ENCODE measurements at regions not wholly inside any gene's neighbourhood (a gene's known extent, or its start where the extent isn't known, plus 50 kb on each side); places are given as distances from the start of the nearest gene placed in this dataset.

DNA sequence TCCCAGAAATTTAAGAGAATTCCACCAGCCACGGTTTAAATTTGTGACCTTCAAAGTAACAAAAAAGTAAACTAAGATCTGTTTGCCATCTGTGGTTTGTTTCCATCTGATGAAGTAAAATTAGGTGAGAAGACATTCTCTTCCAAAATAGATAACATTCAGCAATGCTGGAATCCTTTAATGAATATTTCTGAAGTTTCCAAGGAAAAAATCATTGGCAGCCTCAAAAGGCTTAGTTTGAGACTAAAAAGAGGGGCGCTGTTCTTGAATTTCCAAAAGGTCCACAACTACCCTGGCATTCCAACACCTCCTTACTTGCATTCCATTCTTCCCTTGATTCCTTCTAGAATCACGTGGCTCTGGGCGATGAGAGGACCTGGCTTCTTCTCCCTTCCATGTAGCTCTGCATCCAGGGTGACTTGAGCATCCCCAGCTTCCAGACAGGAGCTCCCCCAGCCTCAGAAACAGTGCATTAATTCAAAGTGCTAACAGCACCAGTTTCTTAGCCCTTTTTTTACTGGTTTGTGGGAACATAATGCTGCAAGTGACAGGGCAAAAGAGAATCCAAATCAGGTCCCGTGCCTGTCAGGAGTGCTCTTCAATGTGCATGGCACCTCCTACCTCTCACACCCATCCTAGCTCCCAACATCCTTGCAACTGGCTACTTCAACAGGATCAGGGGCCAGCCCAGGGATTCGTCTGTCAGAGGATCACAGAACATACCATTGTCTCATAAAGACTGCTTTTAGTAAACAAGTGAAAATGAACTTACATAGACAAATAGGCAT is 191.5 kb upstream of the S1PR3 start:
- no peak for FAIRE-seq
- TF ChIP-seq POLR2AphosphoS5 (IDR thresholded peaks at IDR 0.05; ENCODE audit: low read depth, low read length) (no peak), TAF1 (IDR thresholded peaks at IDR 0.05; ENCODE audit: low read depth, low read length) (no peak), SPI1 (IDR thresholded peaks at IDR 0.05; ENCODE audit: low read depth, low read length) (no peak), PAX5 (IDR thresholded peaks at IDR 0.05; ENCODE audit: insufficient read depth, low read length, severe bottlenecking) (no peak), POLR2A (IDR thresholded peaks at IDR 0.05; ENCODE audit: low read depth, low read length) (no peak), POU2F2 (IDR thresholded peaks at IDR 0.05; ENCODE audit: low read depth, low read length) (no peak)
- no peak for DNase-seq (ENCODE audit: insufficient read length, low spot score)

GRCh38 chr9:88800329-88800682 is 191.0 kb upstream of the S1PR3 start:
- DNase-seq (ENCODE audit: insufficient read length, low spot score) (no peak), FAIRE-seq (no peak)
- TF ChIP-seq SPI1 (IDR thresholded peaks at IDR 0.05; ENCODE audit: low read depth, low read length) (no peak), POLR2AphosphoS5 (IDR thresholded peaks at IDR 0.05; ENCODE audit: low read depth, low read length) (no peak), TAF1 (IDR thresholded peaks at IDR 0.05; ENCODE audit: low read depth, low read length) (no peak), POLR2A (IDR thresholded peaks at IDR 0.05; ENCODE audit: low read depth, low read length) (no peak), PAX5 (IDR thresholded peaks at IDR 0.05; ENCODE audit: insufficient read depth, low read length, severe bottlenecking) (no peak), POU2F2 (IDR thresholded peaks at IDR 0.05; ENCODE audit: low read depth, low read length) (no peak)

- TF ChIP-seq POLR2AphosphoS5 (IDR thresholded peaks at IDR 0.05; ENCODE audit: low read depth, low read length) (no peak), POU2F2 (IDR thresholded peaks at IDR 0.05; ENCODE audit: low read depth, low read length) (no peak), TAF1 (IDR thresholded peaks at IDR 0.05; ENCODE audit: low read depth, low read length) (no peak), PAX5 (IDR thresholded peaks at IDR 0.05; ENCODE audit: insufficient read depth, low read length, severe bottlenecking) (no peak), SPI1 (IDR thresholded peaks at IDR 0.05; ENCODE audit: low read depth, low read length) (no peak), POLR2A (IDR thresholded peaks at IDR 0.05; ENCODE audit: low read depth, low read length) (no peak)
- FAIRE-seq = no peak
- DNase-seq (ENCODE audit: insufficient read length, low spot score) = no peak
These were observed 190.0 kb upstream of the S1PR3 start for GRCh38 chr9:88801214-88801796.

GRCh38 chr9:88802533-88802932 is 188.7 kb upstream of the S1PR3 start:
- FAIRE-seq (no peak), DNase-seq (ENCODE audit: insufficient read length, low spot score) (no peak)
- TF ChIP-seq POLR2A (IDR thresholded peaks at IDR 0.05; ENCODE audit: low read depth, low read length) (no peak), SPI1 (IDR thresholded peaks at IDR 0.05; ENCODE audit: low read depth, low read length) (no peak), POU2F2 (IDR thresholded peaks at IDR 0.05; ENCODE audit: low read depth, low read length) (no peak), PAX5 (IDR thresholded peaks at IDR 0.05; ENCODE audit: insufficient read depth, low read length, severe bottlenecking) (no peak), POLR2AphosphoS5 (IDR thresholded peaks at IDR 0.05; ENCODE audit: low read depth, low read length) (no peak), TAF1 (IDR thresholded peaks at IDR 0.05; ENCODE audit: low read depth, low read length) (no peak)

DNA sequence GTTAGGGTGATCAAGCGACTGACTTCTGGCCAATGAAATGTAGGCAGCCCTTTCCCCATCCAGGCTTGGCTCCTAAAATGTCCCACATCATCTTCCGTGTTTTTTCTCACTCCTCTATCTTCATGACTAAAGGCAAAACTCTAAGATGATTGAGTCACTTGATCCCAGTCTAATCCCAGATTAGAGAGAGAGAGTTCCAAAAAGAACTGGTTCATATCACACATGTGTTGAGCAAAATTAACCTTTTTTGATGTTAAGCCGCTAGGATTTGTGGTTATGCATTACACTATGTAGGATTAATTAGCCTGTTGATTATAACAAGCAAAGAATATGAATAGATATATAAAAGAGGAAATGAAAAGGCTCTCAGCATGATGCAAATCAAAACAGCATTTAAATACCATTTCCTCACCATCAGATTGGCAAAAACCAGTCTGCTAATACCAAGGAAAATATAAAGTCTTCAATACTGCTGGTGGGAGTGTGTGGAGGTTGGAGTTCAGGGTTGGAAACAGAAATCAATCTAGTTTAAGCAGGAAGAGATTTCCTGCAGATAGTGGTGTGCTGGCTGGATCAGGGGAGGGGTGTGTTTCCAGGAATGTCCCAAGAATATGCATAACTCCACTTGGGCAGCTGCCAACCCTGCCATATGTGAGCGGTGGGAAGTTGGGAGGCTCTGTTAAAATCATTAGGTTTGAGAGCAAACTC is 187.6 kb upstream of the S1PR3 start:
- no peak for TF ChIP-seq SPI1 (IDR thresholded peaks at IDR 0.05; ENCODE audit: low read depth, low read length)
- no peak for TF ChIP-seq TAF1 (IDR thresholded peaks at IDR 0.05; ENCODE audit: low read depth, low read length)
- no peak for TF ChIP-seq PAX5 (IDR thresholded peaks at IDR 0.05; ENCODE audit: insufficient read depth, low read length, severe bottlenecking)
- TF ChIP-seq POLR2A (IDR thresholded peaks at IDR 0.05; ENCODE audit: low read depth, low read length) = no peak
- TF ChIP-seq POU2F2 (IDR thresholded peaks at IDR 0.05; ENCODE audit: low read depth, low read length) = no peak
- TF ChIP-seq POLR2AphosphoS5 (IDR thresholded peaks at IDR 0.05; ENCODE audit: low read depth, low read length) = no peak
- FAIRE-seq (no peak), DNase-seq (ENCODE audit: insufficient read length, low spot score) (no peak)

GRCh38 chr9:88804254-88804596 is 187.0 kb upstream of the S1PR3 start:
- DNase-seq (ENCODE audit: insufficient read length, low spot score) (no peak), FAIRE-seq (no peak)
- TF ChIP-seq SPI1 (IDR thresholded peaks at IDR 0.05; ENCODE audit: low read depth, low read length) = no peak
- TF ChIP-seq POU2F2 (IDR thresholded peaks at IDR 0.05; ENCODE audit: low read depth, low read length) = no peak
- TF ChIP-seq PAX5 (IDR thresholded peaks at IDR 0.05; ENCODE audit: insufficient read depth, low read length, severe bottlenecking) = no peak
- TF ChIP-seq POLR2AphosphoS5 (IDR thresholded peaks at IDR 0.05; ENCODE audit: low read depth, low read length) = no peak
- no peak for TF ChIP-seq POLR2A (IDR thresholded peaks at IDR 0.05; ENCODE audit: low read depth, low read length)
- no peak for TF ChIP-seq TAF1 (IDR thresholded peaks at IDR 0.05; ENCODE audit: low read depth, low read length)

- FAIRE-seq (no peak), DNase-seq (ENCODE audit: insufficient read length, low spot score) (no peak)
- TF ChIP-seq POLR2AphosphoS5 (IDR thresholded peaks at IDR 0.05; ENCODE audit: low read depth, low read length) (no peak), SPI1 (IDR thresholded peaks at IDR 0.05; ENCODE audit: low read depth, low read length) (no peak), TAF1 (IDR thresholded peaks at IDR 0.05; ENCODE audit: low read depth, low read length) (no peak), POU2F2 (IDR thresholded peaks at IDR 0.05; ENCODE audit: low read depth, low read length) (no peak), PAX5 (IDR thresholded peaks at IDR 0.05; ENCODE audit: insufficient read depth, low read length, severe bottlenecking) (no peak), POLR2A (IDR thresholded peaks at IDR 0.05; ENCODE audit: low read depth, low read length) (no peak)
These were observed 185.9 kb upstream of the S1PR3 start for GRCh38 chr9:88805217-88805943.

GRCh38 chr9:88807426-88807825 is 183.8 kb upstream of the S1PR3 start:
- no peak for FAIRE-seq
- DNase-seq (ENCODE audit: insufficient read length, low spot score) = no peak
- TF ChIP-seq POLR2A (IDR thresholded peaks at IDR 0.05; ENCODE audit: low read depth, low read length) (no peak), SPI1 (IDR thresholded peaks at IDR 0.05; ENCODE audit: low read depth, low read length) (no peak), PAX5 (IDR thresholded peaks at IDR 0.05; ENCODE audit: insufficient read depth, low read length, severe bottlenecking) (no peak), POLR2AphosphoS5 (IDR thresholded peaks at IDR 0.05; ENCODE audit: low read depth, low read length) (no peak), POU2F2 (IDR thresholded peaks at IDR 0.05; ENCODE audit: low read depth, low read length) (no peak)

All from GM12891 (cell line).